ENCODE measurements at regions not wholly inside any gene's neighbourhood (a gene's known extent, or its start where the extent isn't known, plus 50 kb on each side); places are given as distances from the start of the nearest gene placed in this dataset. TPM values are rescaled to one million over a fixed set of nuclear protein-coding genes. Genes with fewer than 3 reads are reported as not detected.
"Not testable (repeated sequence)": the region's sequence is repeated elsewhere in the genome, so short reads cannot be mapped to it uniquely, and the experiment has no call there.

DNA sequence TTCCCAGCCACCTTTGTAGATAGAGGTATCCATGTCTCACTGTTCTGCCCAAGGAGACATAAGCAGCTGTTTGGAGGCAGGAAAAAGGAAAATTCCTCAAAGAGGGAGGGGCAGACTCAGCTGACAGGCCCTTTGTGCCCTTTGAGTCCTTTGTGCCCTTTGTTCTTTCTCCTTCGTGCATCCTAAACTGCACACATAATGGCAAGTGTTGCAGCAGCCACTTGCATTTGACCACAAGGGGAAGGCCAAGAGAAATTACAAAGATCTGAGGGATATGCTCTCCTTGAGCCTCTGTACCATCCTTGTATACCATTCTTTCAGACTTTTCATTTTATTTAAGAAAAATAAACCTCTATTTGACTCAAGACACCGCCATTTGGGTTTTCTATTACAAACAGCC lies 71.8 kb upstream of the PKN2 start:
- H3K36me3 ChIP-seq (ENCODE audit: control insufficient read depth, insufficient read depth, low read length) = no peaks in the 10 kb centered on the region
- POLR2A ChIA-PET = no interaction called here
- no peak for DNase-seq (ENCODE audit: low read depth)
- CTCF ChIA-PET = no interaction called here
- no peak overlapping the region for H3K4me3 ChIP-seq (ENCODE audit: low read depth, low read length)
- TF ChIP-seq, protein P1, sequence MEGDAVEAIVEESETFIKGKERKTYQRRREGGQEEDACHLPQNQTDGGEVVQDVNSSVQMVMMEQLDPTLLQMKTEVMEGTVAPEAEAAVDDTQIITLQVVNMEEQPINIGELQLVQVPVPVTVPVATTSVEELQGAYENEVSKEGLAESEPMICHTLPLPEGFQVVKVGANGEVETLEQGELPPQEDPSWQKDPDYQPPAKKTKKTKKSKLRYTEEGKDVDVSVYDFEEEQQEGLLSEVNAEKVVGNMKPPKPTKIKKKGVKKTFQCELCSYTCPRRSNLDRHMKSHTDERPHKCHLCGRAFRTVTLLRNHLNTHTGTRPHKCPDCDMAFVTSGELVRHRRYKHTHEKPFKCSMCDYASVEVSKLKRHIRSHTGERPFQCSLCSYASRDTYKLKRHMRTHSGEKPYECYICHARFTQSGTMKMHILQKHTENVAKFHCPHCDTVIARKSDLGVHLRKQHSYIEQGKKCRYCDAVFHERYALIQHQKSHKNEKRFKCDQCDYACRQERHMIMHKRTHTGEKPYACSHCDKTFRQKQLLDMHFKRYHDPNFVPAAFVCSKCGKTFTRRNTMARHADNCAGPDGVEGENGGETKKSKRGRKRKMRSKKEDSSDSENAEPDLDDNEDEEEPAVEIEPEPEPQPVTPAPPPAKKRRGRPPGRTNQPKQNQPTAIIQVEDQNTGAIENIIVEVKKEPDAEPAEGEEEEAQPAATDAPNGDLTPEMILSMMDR (IDR thresholded peaks at IDR 0.05; ENCODE audit: insufficient read depth, low read depth, low read length) = no peak
- H3K27me3 ChIP-seq (ENCODE audit: control insufficient read depth, insufficient read depth, low read length) = no peaks in the 10 kb centered on the region

DNA sequence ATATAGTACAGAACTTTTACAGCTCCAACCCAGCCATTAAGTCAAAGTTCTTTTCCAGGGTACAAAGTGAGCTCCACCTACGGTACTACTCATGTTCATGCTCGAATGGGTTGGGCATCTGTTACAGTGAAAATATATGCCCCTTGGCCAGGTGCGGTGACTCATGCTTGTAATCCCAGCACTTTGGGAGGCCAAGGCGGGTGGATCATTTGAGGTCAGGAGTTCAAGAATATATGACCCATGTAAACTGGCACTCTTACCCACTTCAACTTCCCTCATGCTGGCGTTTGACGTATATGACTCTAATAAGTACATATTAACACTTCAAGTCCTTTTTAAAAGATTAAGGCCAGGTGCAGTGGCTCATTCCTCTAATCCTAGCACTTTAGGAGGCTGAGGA lies 71.3 kb upstream of the PKN2 start:
- POLR2A ChIA-PET = no interaction called here
- CTCF ChIA-PET = no interaction called here
- DNase-seq (ENCODE audit: low read depth) = no peak
- TF ChIP-seq, protein P1 (IDR thresholded peaks at IDR 0.05; ENCODE audit: insufficient read depth, low read depth, low read length) = no peak
- no peaks in the 10 kb centered on the region for H3K36me3 ChIP-seq (ENCODE audit: control insufficient read depth, insufficient read depth, low read length)
- H3K27me3 ChIP-seq (ENCODE audit: control insufficient read depth, insufficient read depth, low read length) = no peaks in the 10 kb centered on the region
- no peak overlapping the region for H3K4me3 ChIP-seq (ENCODE audit: low read depth, low read length)

DNA sequence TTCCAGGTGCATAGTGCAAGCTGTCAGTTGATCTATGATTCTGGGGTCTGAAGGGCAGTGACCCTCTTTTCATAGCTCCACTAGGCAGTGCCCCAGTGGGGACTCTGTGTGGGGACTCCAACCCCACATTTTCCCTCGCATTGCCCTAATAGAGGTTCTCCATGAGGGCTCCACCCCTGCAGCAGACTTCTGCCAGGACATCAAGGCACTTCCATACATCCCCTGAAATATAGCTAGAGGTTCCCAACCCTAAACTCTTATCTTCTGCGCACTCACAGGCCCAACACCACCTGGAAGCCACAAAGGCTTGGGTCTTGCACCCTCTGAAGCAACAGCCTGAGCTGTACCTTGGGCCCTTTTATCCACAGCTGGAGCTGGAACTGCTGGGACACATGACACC lies 65.7 kb upstream of the PKN2 start:
- DNase-seq (ENCODE audit: low read depth) = no peak
- Histone ChIP-seq H3K27me3 (ENCODE audit: control insufficient read depth, insufficient read depth, low read length) (no peaks in the 10 kb centered on the region), H3K4me3 (ENCODE audit: low read depth, low read length) (no peak overlapping the region), H3K36me3 (ENCODE audit: control insufficient read depth, insufficient read depth, low read length) (no peaks in the 10 kb centered on the region)
- CTCF ChIA-PET = no interaction called here
- POLR2A ChIA-PET = no interaction called here
- TF ChIP-seq, protein P1 (IDR thresholded peaks at IDR 0.05; ENCODE audit: insufficient read depth, low read depth, low read length) = no peak

DNA sequence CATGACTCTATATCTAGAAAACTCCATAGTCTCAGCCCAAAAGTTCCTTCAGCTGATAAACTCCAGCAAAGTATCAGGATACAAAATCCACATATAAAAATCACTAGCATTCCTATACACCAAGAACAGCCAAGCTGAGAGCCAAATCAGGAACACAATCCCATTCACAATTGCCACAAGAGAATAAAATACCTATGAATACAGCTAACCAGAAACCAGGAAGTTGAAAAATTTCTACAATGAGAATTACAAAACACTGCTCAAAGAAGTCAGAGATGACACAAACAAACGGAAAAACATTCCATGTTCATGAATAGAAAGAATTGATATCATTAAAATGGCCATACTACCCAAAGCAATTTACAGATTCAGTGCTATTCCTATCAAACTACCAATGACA lies 61.0 kb upstream of the PKN2 start:
- H3K36me3 ChIP-seq (ENCODE audit: control insufficient read depth, insufficient read depth, low read length); CTCF ChIA-PET; H3K4me3 ChIP-seq (ENCODE audit: low read depth, low read length); H3K27me3 ChIP-seq (ENCODE audit: control insufficient read depth, insufficient read depth, low read length); POLR2A ChIA-PET; DNase-seq (ENCODE audit: low read depth): not testable (repeated sequence)

Small RNA genes lying in the stretch of these regions (small RNA-seq; reads per million reads assigned to genes)
- not detected for gene AL049861.1 (ENCODE audit: insufficient read length, low read depth, low replicate concordance)
- gene RF02271 (ENCODE audit: insufficient read length, low read depth, low replicate concordance) = not detected
- not detected for gene RN7SL583P (ENCODE audit: insufficient read length, low read depth, low replicate concordance)
- 0.84 reads per million for gene RNA5SP52 (ENCODE audit: insufficient read length, low read depth, low replicate concordance)
